ENCODE measurements at regions not wholly inside any gene's neighbourhood (a gene's known extent, or its start where the extent isn't known, plus 50 kb on each side); places are given as distances from the start of the nearest gene placed in this dataset.

GRCh38 chr1:201747261-201747660 is 81.7 kb upstream of the IPO9 start:
- TF ChIP-seq RXRA (IDR thresholded peaks at IDR 0.05; ENCODE audit: insufficient read depth, low read depth, low read length), result no peak
- TF ChIP-seq, protein P1, sequence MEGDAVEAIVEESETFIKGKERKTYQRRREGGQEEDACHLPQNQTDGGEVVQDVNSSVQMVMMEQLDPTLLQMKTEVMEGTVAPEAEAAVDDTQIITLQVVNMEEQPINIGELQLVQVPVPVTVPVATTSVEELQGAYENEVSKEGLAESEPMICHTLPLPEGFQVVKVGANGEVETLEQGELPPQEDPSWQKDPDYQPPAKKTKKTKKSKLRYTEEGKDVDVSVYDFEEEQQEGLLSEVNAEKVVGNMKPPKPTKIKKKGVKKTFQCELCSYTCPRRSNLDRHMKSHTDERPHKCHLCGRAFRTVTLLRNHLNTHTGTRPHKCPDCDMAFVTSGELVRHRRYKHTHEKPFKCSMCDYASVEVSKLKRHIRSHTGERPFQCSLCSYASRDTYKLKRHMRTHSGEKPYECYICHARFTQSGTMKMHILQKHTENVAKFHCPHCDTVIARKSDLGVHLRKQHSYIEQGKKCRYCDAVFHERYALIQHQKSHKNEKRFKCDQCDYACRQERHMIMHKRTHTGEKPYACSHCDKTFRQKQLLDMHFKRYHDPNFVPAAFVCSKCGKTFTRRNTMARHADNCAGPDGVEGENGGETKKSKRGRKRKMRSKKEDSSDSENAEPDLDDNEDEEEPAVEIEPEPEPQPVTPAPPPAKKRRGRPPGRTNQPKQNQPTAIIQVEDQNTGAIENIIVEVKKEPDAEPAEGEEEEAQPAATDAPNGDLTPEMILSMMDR (IDR thresholded peaks at IDR 0.05; ENCODE audit: control extremely low read depth in 1 of 3, insufficient read depth in 1 of 3, low read depth in 1 of 3, low read length in 3 of 3), result no peak
- TF ChIP-seq, protein P2, sequence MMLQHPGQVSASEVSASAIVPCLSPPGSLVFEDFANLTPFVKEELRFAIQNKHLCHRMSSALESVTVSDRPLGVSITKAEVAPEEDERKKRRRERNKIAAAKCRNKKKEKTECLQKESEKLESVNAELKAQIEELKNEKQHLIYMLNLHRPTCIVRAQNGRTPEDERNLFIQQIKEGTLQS (IDR thresholded peaks at IDR 0.05; ENCODE audit: insufficient read depth, low read depth, low read length), result no peak

Data from H1 (cell line).